ENCODE measurements at regions not wholly inside any gene's neighbourhood (a gene's known extent, or its start where the extent isn't known, plus 50 kb on each side); places are given as distances from the start of the nearest gene placed in this dataset.

- Histone ChIP-seq H4K5ac (ENCODE audit: insufficient read length, low read depth, low read length) (no peak overlapping the region), H3K18ac (ENCODE audit: insufficient read length, low read depth, low read length) (no peak overlapping the region), H3K23me2 (ENCODE audit: insufficient read length, low read depth, low read length, poor library complexity, severe bottlenecking) (no peaks in the 10 kb centered on the region), H4K20me1 (ENCODE audit: control insufficient read depth, insufficient read depth, insufficient read length) (no peaks in the 10 kb centered on the region), H2AFZ (ENCODE audit: low read length) (no peak overlapping the region), H3K9me3 (ENCODE audit: control insufficient read depth, low read depth, low read length) (no peaks in the 10 kb centered on the region), H3K79me1 (ENCODE audit: insufficient read depth, low read depth, low read length, poor library complexity, severe bottlenecking) (no peaks in the 10 kb centered on the region), H3T11ph (ENCODE audit: low read length) (no peak overlapping the region), H3K27me3 (ENCODE audit: insufficient read depth, low read length) (no peaks in the 10 kb centered on the region), H3K27ac (ENCODE audit: insufficient read length, low read depth, low read length) (no peak overlapping the region), H3K56ac (ENCODE audit: insufficient read length, low read depth, low read length) (no peak overlapping the region), H3K79me2 (ENCODE audit: insufficient read depth, low read length) (no peaks in the 10 kb centered on the region), H2BK15ac (ENCODE audit: low read depth, low read length) (no peak overlapping the region), H3K14ac (ENCODE audit: insufficient read depth, low read length) (no peak overlapping the region), H2BK12ac (ENCODE audit: insufficient read length, low read depth, low read length) (no peak overlapping the region), H2BK120ac (ENCODE audit: low read depth, low read length, poor library complexity, severe bottlenecking) (no peak overlapping the region), H4K91ac (ENCODE audit: insufficient read length, low read depth, low read length) (no peak overlapping the region), H2BK20ac (ENCODE audit: low read depth, low read length, poor library complexity, severe bottlenecking) (no peak overlapping the region), H3K4ac (ENCODE audit: low read depth, low read length) (no peak overlapping the region), H2AK5ac (ENCODE audit: insufficient read length, low read length) (no peak overlapping the region), H3K9ac (ENCODE audit: extremely low read depth, insufficient read length, low read length) (no peak overlapping the region), H3K4me2 (ENCODE audit: insufficient read depth, insufficient read length, low read length) (no peak overlapping the region), H2BK5ac (ENCODE audit: insufficient read length, low read length) (no peak overlapping the region), H3K23ac (ENCODE audit: insufficient read length, low read depth, low read length) (no peak overlapping the region), H4K8ac (replicated peaks; ENCODE audit: insufficient read length, low read depth, low read length) (no peak overlapping the region), H3K4me1 (ENCODE audit: insufficient read depth, low read length) (no peaks in the 10 kb centered on the region)
- Mint-ChIP-seq H3K9me3 (no peaks in the 10 kb centered on the region; a peak in 1 of 5 replicates), H3K27ac (no peak overlapping the region), H3K4me1 (peaks cover 13 to 16% of the 10 kb centered on the region in 2 experiments), H3K27me3 (ENCODE audit: low read depth) (no peaks in the 10 kb centered on the region), H3K4me3 (no peak overlapping the region), H3K36me3 (ENCODE audit: insufficient read depth in 1 of 3, low read depth in 3 of 3) (no peaks in the 10 kb centered on the region)
- no CpG with 5 or more reads among the region's 2 CpGs for WGBS (ENCODE audit: extremely low coverage, insufficient read length, low lambda C conversion rate)
- DNase-seq = no peak
- TF ChIP-seq CTCF (conservative IDR thresholded peaks at IDR 0.05) = no peak
These were observed 69.2 kb upstream of the ETV6 start for GRCh38 chr12:11580125-11580751.
